NCI-H510A (cell line): ENCODE measurements at regions not wholly inside any gene's neighbourhood (a gene's known extent, or its start where the extent isn't known, plus 50 kb on each side); places are given as distances from the start of the nearest gene placed in this dataset.
"Not testable (repeated sequence)": the region's sequence is repeated elsewhere in the genome, so short reads cannot be mapped to it uniquely, and the experiment has no call there.

Experiments
- DNase-seq: peaks from one replicate; lab custom pipeline; 2025; lab: John Stamatoyannopoulos, UW

GRCh38 chr10:89952325-89952724 lies 250.9 kb downstream of the KIF20B start:
- no peak for DNase-seq

GRCh38 chr10:89952751-89953150 lies 251.4 kb downstream of the KIF20B start:
- no peak for DNase-seq

- no peak for DNase-seq
Measured at GRCh38 chr10:89954061-89954460, 252.7 kb downstream of the KIF20B start.

GRCh38 chr10:89954787-89955566 lies 253.6 kb downstream of the KIF20B start:
- no peak for DNase-seq

GRCh38 chr10:89959433-89960110 lies 258.2 kb downstream of the KIF20B start:
- no peak for DNase-seq

GRCh38 chr10:89963451-89964102 lies 262.2 kb downstream of the KIF20B start:
- no peak for DNase-seq

GRCh38 chr10:89966211-89966610 lies 264.8 kb downstream of the KIF20B start:
- no peak for DNase-seq

- DNase-seq: no peak
Measured at GRCh38 chr10:89973326-89973725, 271.9 kb downstream of the KIF20B start.

- no peak for DNase-seq
Measured at GRCh38 chr10:89975071-89975470, 273.7 kb downstream of the KIF20B start.

- no peak for DNase-seq
Measured at GRCh38 chr10:89975771-89976170, 274.4 kb downstream of the KIF20B start.

- no peak for DNase-seq
Measured at GRCh38 chr10:89978081-89978480, 276.7 kb downstream of the KIF20B start.

GRCh38 chr10:89979726-89980125 lies 278.3 kb downstream of the KIF20B start:
- DNase-seq: no peak

GRCh38 chr10:89980166-89980565 lies 278.8 kb downstream of the KIF20B start:
- no peak for DNase-seq

GRCh38 chr10:89981891-89982290 lies 280.5 kb downstream of the KIF20B start:
- no peak for DNase-seq

- DNase-seq: no peak
Measured at GRCh38 chr10:89985446-89985845, 284.1 kb downstream of the KIF20B start.

GRCh38 chr10:89988361-89988760 lies 287.0 kb downstream of the KIF20B start:
- DNase-seq: not testable (repeated sequence)

GRCh38 chr10:89992575-89992974 lies 291.2 kb downstream of the KIF20B start:
- DNase-seq: no peak

- no peak for DNase-seq
Measured at GRCh38 chr10:90007226-90007625, 305.8 kb downstream of the KIF20B start.

GRCh38 chr10:90011281-90011680 lies 309.9 kb downstream of the KIF20B start:
- not testable (repeated sequence) for DNase-seq

- no peak for DNase-seq
Measured at GRCh38 chr10:90018819-90019218, 317.4 kb downstream of the KIF20B start.

GRCh38 chr10:90020506-90020905 lies 319.1 kb downstream of the KIF20B start:
- no peak for DNase-seq

- no peak for DNase-seq
Measured at GRCh38 chr10:90023950-90024349, 322.6 kb downstream of the KIF20B start.

GRCh38 chr10:90028312-90028711 lies 326.9 kb downstream of the KIF20B start:
- no peak for DNase-seq
